ENCODE measurements at regions not wholly inside any gene's neighbourhood (a gene's known extent, or its start where the extent isn't known, plus 50 kb on each side); places are given as distances from the start of the nearest gene placed in this dataset.

GRCh38 chr21:39048574-39048973 is 134.7 kb downstream of the PSMG1 start:
- H2AFZ ChIP-seq (ENCODE audit: low read length) = no peak overlapping the region
- no peaks in the 10 kb centered on the region for H3F3A ChIP-seq (ENCODE audit: low read length, unreplicated experiment)
- H3K79me2 ChIP-seq (ENCODE audit: low read length) = no peaks in the 10 kb centered on the region
- no peak for TF ChIP-seq CTCF (conservative IDR thresholded peaks at IDR 0.05; ENCODE audit: low read depth, low read length)
- no peak for TF ChIP-seq EZH2 (IDR thresholded peaks at IDR 0.05; ENCODE audit: low read length, unreplicated experiment)
- no peak for TF ChIP-seq EZH2phosphoT487 (IDR thresholded peaks at IDR 0.05; ENCODE audit: borderline replicate concordance, low read length)
- H3K36me3 ChIP-seq (ENCODE audit: low read depth, low read length) = no peaks in the 10 kb centered on the region
- intact Hi-C loops (cut with micrococcal nuclease) = no loop called here
- H3K9me2 ChIP-seq (replicated peaks; ENCODE audit: low read length) = no peaks in the 10 kb centered on the region
- ChIA-PET POLR2A (ENCODE audit: unreplicated experiment) (interaction anchor here (0.6 kb wide), 1 partner anchor 19 kb away, joined by 3 read pairs; no protein-coding TSS in a partner anchor), CTCF (no interaction called here)
- no peaks in the 10 kb centered on the region for H3K9me3 ChIP-seq (ENCODE audit: low read length)
- DNase-seq = peak; percentile 75
- ATAC-seq = peak; percentile 51
- no peaks in the 10 kb centered on the region for H3K27me3 ChIP-seq (ENCODE audit: low read length)
- BruUV-seq (replicated peaks) = no TSS peak
- peak overlapping the region; percentile 60 for H3K27ac ChIP-seq (ENCODE audit: low read length)
- H3K4me3 ChIP-seq (ENCODE audit: low read length) = no peak overlapping the region
- H3K4me2 ChIP-seq (ENCODE audit: low read length) = peak overlapping the region; percentile 10; the same call in 1 of the 2 replicates
- H3K4me1 ChIP-seq (ENCODE audit: insufficient read depth, low read length) = peaks cover 25% of the 10 kb centered on the region
- H3K9ac ChIP-seq (ENCODE audit: low read length) = no peak overlapping the region
- H4K20me1 ChIP-seq (ENCODE audit: low read length) = no peaks in the 10 kb centered on the region

- Histone ChIP-seq H2AFZ (ENCODE audit: low read length) (peak overlapping the region; percentile 19; the same call in 1 of the 2 replicates), H3K4me2 (ENCODE audit: low read length) (peak overlapping the region; percentile 10; the same call in 1 of the 2 replicates), H3K9me2 (replicated peaks; ENCODE audit: low read length) (no peaks in the 10 kb centered on the region), H3K27me3 (ENCODE audit: low read length) (no peaks in the 10 kb centered on the region), H3K9me3 (ENCODE audit: low read length) (no peaks in the 10 kb centered on the region), H3K36me3 (ENCODE audit: low read depth, low read length) (no peaks in the 10 kb centered on the region), H3K79me2 (ENCODE audit: low read length) (no peaks in the 10 kb centered on the region), H3K27ac (ENCODE audit: low read length) (peak overlapping the region; percentile 60), H3K4me3 (ENCODE audit: low read length) (no peak overlapping the region), H3F3A (ENCODE audit: low read length, unreplicated experiment) (no peaks in the 10 kb centered on the region), H3K4me1 (ENCODE audit: insufficient read depth, low read length) (peaks cover 25% of the 10 kb centered on the region), H3K9ac (ENCODE audit: low read length) (no peak overlapping the region; the same call in 1 of the 2 replicates), H4K20me1 (ENCODE audit: low read length) (no peaks in the 10 kb centered on the region)
- TF ChIP-seq EZH2phosphoT487 (IDR thresholded peaks at IDR 0.05; ENCODE audit: borderline replicate concordance, low read length) (no peak), EZH2 (IDR thresholded peaks at IDR 0.05; ENCODE audit: low read length, unreplicated experiment) (no peak), CTCF (conservative IDR thresholded peaks at IDR 0.05; ENCODE audit: low read depth, low read length) (no peak)
- DNase-seq = peak; percentile 81
- BruUV-seq (replicated peaks) = no TSS peak
- ChIA-PET CTCF (no interaction called here), POLR2A (ENCODE audit: unreplicated experiment) (interaction anchor here (0.6 to 0.7 kb wide), 2 partner anchors 18 to 1018 kb away, joined by 3 read pairs; no protein-coding TSS in a partner anchor)
- intact Hi-C loops (cut with micrococcal nuclease) = no loop called here
- peak; percentile 80 for ATAC-seq
These were observed 135.2 kb downstream of the PSMG1 start for GRCh38 chr21:39048064-39048463.

GRCh38 chr21:39047046-39047445 is 136.2 kb downstream of the PSMG1 start:
- no peaks in the 10 kb centered on the region for H3F3A ChIP-seq (ENCODE audit: low read length, unreplicated experiment)
- H3K9me2 ChIP-seq (replicated peaks; ENCODE audit: low read length) = no peaks in the 10 kb centered on the region
- no peak for ATAC-seq
- H3K4me1 ChIP-seq (ENCODE audit: insufficient read depth, low read length) = peaks cover 25% of the 10 kb centered on the region
- no peaks in the 10 kb centered on the region for H3K36me3 ChIP-seq (ENCODE audit: low read depth, low read length)
- H3K27me3 ChIP-seq (ENCODE audit: low read length) = no peaks in the 10 kb centered on the region
- ChIA-PET POLR2A (ENCODE audit: unreplicated experiment) (no interaction called here), CTCF (no interaction called here)
- H2AFZ ChIP-seq (ENCODE audit: low read length) = no peak overlapping the region
- H3K9me3 ChIP-seq (ENCODE audit: low read length) = no peaks in the 10 kb centered on the region
- no peaks in the 10 kb centered on the region for H4K20me1 ChIP-seq (ENCODE audit: low read length)
- H3K9ac ChIP-seq (ENCODE audit: low read length) = no peak overlapping the region
- no peak overlapping the region for H3K4me3 ChIP-seq (ENCODE audit: low read length)
- no peak for TF ChIP-seq EZH2phosphoT487 (IDR thresholded peaks at IDR 0.05; ENCODE audit: borderline replicate concordance, low read length)
- TF ChIP-seq EZH2 (IDR thresholded peaks at IDR 0.05; ENCODE audit: low read length, unreplicated experiment) = no peak
- no peak for TF ChIP-seq CTCF (conservative IDR thresholded peaks at IDR 0.05; ENCODE audit: low read depth, low read length)
- no peak overlapping the region for H3K27ac ChIP-seq (ENCODE audit: low read length)
- no TSS peak for BruUV-seq (replicated peaks)
- no peak overlapping the region for H3K4me2 ChIP-seq (ENCODE audit: low read length)
- intact Hi-C loops (cut with micrococcal nuclease) = no loop called here
- H3K79me2 ChIP-seq (ENCODE audit: low read length) = no peaks in the 10 kb centered on the region
- DNase-seq = no peak
